NCI-H1436 treated with DMSO at 0.1 percent for 48 hours (cell line): ENCODE measurements at regions not wholly inside any gene's neighbourhood (a gene's known extent, or its start where the extent isn't known, plus 50 kb on each side); places are given as distances from the start of the nearest gene placed in this dataset.
"Not testable (repeated sequence)": the region's sequence is repeated elsewhere in the genome, so short reads cannot be mapped to it uniquely, and the experiment has no call there.

ENCODE experiments used
- DNase-seq: peaks from one replicate; lab custom pipeline; 2025; lab: John Stamatoyannopoulos, UW

DNA sequence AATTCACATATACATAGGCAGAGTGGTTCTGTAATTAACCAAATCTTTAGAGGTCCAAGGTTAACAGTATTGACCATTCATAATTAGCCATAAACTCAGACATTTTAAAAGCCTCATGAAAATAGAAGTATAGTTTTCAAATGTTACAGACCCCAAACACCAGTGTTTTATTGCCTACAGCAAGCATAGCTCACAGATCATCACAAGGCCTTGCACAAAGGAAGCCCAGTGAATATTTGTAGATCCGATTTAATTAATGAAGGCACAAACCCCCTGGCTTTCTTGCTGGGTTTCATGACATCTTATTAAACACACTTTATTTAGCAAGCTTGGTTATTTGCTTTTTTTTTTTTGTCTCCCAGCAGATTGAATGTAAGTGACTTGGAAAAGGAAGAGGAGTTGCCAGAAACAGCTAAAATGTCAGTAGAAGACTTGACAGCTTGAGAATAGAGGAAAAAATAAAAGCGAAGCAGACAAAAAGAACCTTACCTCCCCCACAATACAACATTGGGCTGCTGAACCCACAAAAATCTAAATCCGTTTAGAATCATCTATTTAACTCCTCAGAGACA lies 283.9 kb upstream of the TNC start:
- DNase-seq = no peak

DNA sequence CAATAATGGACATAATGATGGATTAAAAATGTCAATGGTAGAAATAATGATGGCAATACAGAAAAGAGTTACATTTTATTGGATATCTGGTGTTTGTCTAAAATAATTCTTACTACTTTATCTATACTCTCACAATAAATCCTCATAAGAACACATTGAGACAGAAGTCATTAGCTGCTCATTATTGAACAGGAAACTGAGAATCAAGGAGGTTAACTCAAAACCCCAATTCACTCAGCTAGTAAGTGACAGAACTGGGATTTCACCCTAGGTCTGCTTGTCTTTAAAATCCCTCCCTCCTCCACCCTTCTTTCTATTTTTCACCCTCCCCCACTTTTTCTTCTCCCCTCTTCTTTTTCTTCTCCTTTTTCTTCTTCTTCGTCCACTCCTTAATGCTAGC lies 285.8 kb upstream of the TNC start:
- DNase-seq = no peak

DNA sequence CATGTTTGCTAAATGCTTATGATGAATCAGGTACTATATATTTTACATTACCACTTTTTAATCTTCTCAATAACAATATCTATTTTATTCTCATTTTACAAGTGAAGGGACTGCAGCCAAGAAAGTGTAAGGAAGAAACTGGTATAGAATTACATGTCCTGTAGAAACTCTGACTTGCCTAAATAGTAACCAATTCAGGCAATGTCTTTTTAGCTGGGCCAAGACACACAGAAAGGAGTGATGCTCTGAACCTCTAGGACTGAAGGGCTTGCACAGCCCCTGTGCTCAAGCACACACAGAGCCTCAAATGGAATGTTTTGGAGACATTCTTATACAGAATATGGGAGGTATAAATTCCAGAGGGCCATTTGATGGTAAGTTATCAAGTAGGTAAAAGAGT lies 286.4 kb upstream of the TNC start:
- no peak for DNase-seq

DNA sequence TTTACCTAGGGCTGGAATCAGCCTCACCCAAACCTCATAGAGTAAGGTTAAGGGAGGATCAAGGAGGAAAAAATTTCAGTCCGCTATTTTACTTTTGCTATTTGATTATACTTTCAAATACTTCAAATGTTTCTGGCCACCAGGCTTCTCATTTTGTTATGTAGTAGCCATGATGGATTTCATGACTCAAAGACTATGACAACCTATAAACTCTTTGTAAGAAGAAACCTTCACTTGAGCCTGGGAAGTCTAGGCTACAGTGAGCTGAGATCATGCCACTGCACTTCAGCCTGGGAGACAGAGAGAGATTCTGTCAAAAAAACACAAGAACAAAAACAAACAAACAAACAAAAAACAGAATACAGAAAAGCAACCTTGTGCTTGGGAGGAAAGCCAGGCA lies 293.6 kb upstream of the TNC start:
- DNase-seq = no peak

DNA sequence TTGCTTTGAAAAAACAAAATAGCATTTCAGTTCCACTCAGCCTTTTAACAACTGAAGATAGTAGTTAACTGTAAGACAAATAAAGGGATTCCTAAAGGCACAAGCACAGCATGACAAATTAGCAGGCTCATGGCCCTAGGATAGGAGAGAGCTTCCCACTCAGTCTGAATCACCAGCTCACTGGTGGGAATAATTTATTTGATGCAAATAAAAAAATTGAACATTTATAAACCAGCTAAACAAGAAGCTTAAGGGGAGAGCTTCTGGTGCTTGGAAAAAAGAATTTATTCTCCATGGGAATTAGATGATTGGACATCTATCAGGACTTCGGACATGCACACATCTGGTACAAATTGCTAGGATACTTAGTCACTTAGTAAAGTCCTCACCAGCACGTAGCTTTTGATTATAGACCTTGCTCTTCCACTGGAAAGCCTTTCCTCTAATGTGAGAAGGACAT lies 294.1 kb upstream of the TNC start:
- no peak for DNase-seq

DNA sequence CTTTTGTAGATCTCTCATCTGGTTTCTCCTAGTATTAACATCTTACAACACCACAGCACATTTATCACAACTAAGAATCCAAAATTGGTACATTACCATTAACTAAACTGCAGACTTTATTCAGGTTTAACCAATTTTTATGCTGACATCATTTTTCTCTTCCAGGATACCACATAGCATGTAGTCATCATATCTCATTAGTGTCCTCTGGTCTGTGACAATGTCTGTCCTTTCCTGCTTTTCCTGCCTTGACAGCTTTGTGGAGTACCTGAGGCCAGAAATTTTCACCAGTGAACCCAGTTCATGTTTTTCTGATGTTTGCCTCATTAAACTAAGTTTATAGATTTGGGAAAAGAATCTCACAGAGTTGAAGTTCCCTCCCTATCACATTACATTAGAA lies 294.7 kb upstream of the TNC start:
- DNase-seq = no peak

DNA sequence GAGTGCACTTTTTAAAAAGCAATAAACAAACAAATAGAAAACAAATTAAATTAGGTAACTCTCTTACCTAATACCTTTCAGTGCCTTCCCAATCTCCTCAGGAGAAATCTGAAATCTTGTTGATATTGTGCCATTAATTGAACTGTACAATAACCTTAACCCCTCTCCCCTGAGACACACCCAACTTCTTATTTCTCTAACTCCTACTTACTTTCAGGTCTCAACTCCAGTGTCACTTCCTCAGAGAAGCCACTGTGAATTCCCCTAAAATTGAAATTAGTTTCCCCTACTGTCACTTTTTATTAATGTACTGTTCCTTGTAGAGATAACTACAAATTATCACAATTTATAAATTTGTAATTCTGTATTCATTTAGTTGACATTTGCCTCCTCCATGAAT lies 295.3 kb upstream of the TNC start:
- no peak for DNase-seq

DNA sequence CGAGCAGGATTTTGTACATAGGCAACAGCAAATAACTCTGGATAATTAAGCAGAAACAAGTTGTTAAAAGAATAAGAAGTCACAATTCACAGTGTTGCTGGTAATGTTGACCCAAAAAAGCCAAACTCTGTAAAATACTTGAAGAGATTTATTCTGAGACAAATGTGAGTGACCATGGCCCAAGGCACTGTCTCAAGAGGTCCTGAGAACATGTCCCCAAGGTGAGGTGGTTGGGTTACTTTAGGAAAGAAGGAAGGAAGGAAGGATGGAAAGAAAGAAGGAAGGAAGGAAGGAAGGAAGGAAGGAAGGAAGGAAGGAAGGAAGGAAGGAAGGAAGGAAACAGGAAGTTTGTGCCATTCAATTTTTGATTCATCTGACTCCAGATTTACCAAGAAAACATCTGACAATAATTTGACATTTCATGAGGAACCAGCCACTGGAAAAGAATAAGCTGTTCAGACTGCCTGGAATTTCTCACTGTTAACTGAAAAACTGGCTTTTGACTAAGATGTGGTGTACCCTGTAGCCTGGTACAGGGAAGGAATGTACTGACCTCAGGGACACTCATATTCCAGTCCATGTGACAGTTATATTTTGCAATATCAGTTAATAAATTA lies 295.9 kb upstream of the TNC start:
- no peak for DNase-seq

DNA sequence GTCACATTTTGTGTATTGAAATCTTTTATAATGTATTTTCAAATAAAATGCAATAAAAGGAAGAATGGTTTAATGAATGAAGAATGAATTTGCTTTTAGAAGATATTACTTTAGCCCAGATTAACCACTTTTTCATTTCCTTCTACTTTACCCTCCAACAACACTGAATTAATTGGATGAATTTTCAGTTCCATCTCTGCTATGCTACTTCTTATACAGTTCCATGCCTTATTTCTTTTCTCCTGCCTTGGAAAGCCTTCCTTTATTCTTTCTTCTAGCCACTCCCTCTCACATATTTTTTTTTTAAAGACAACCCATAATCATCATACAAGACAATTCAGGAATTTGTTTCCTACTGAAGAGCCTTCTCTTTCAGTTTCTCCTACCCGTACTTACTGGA lies 296.6 kb upstream of the TNC start:
- DNase-seq = no peak

DNA sequence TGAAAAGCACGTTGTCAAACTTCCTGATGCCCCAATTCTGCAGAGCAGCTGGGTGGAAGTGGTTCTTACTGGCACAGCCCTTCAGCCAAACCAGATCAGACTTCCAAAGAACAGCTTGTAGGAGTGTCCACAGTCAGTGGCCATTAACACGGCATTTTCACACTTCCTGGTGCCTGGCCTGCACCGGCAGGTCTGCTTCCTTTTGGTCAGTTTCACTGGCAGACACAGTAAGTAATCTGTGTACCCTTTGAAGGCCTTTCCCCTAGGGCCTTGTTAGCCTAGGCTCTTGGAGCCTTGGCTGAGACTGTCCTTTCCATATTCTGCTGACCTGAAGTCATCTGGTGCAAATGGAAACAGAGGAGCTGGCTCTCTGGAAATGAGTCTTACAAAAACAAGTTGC lies 297.5 kb upstream of the TNC start:
- no peak for DNase-seq

DNA sequence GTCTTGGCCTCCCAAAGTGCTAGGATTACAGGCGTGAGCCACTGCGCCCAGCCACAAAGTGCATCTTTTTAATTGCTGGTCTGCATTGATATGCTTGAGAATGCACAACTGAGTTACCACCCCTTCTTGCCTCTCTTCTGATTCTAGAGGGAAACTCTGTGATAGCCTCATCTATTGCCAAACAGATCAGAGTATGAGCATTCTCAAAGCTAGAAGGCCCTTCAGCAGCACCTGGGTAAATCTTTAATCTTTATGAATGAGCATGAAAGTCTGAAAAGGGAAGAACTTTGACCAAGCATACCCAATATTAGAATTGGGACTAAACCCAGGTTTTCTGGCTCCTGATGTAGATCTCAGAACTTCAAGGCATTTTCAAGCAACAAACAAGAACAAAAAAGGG lies 298.3 kb upstream of the TNC start:
- no peak for DNase-seq

DNA sequence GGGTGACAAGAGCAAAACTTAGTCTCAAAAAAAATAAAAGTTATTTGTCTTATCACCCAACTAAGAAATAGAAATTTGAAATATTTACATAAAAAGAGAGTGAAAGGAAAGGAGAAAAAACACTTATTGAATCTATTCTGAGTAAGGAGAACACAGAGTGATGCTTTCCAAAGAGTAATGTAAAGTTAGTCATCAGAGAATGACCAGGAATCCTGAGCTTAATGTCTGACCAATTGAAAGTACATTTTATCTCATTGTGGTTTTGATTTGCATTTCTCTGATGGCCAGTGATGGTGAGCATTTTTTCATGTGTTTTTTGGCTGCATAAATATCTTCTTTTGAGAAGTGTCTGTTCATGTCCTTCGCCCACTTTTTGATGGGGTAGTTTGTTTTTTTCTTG lies 300.2 kb upstream of the TNC start:
- DNase-seq = not testable (repeated sequence)

DNA sequence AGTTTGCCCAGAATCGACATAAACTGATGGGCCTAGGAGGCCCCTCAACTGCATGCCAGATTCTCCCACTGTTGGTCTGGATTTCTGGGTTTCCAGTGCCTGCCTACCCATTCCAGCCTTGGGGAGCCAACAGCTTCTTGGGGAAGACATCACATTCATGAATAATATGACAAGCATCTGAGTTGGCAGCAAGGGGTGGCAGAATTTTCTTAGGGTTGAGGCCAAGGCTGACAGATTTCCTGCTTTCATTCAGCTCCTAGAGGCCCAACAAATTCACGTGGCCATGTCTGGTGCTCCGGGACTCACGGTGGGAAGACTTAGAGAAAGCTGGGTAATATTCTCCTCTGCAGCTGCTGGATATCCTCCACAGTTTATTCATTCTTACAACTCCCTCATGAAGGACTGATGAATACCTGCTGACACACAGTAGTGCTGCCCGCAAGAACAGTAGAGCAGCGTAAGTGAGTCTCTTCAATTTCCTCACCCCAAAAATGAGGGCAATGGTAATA lies 305.0 kb upstream of the TNC start:
- DNase-seq = no peak

DNA sequence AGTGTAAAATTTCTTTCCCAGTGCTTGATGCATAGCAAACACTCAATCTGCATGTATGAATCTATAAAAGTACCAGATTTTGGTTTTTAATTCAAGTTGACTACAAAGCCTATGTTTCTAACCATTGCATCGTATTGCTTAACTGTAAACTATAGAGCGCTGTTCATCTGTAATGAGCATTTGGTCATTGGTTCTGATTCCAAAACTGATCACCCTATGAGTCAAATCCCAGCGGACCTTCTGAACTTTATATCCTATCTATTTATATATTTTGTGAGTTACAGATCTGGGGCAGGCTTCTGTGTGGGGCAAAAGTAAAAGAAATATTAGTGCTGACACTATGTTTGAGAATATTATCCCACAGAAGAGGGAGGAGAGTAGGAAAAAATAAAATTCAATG lies 305.7 kb upstream of the TNC start:
- no peak for DNase-seq

DNA sequence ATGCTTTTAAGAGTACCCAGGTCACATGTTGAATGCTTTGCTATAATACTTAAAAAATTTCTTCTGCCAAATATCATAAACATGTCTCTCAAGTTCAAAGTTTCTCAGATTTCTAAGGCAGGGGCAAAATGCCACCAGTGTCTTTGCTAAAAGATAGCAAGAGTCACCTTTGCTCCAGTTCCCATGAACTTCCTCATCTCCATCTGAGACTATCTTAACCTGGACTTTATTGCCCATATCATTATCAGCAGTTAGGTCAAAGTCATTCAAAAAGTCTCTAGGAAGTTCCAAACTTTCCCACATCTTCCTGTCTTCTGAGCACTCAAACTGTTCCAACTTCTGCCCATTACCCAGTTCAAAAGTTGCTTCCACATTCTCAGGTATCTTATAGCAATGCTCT lies 307.6 kb upstream of the TNC start:
- no peak for DNase-seq

DNA sequence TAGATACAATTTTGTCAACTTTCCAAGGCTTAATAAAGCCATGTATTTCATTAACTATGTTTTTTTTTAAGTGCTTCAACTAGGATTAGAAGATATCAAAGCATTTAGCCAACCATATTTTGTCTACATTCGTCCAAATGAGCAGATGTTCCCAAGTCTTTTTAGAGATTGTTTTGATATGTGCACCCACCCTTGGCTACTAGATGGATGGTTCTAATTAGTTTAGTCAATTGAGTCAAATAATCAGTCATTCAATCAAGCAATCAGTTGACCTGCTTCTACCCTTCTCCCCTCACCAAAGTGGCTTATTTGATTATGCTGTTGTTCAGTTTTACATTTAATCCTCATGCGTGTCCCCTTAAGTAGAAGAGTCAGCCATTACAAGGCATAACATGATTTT lies 319.5 kb upstream of the TNC start:
- no peak for DNase-seq

DNA sequence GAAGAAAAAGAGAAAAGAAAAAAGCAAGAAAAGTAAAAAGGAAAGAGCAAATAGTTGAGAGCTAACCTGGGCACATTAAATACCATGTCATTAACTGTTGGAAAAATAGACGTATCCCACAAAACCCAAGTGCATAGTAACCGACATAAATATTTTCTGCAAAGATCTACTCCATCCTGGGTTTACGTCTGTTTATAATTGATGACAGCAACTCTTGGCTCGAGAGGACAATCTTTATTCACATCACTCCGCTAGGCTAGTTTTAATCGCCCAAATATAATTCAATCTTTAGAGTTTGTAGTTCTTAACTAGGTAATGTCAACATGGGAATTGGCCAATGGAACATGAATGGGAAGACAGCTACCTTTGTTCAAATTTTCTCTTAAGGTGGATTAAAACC lies 321.7 kb upstream of the TNC start:
- DNase-seq = no peak

DNA sequence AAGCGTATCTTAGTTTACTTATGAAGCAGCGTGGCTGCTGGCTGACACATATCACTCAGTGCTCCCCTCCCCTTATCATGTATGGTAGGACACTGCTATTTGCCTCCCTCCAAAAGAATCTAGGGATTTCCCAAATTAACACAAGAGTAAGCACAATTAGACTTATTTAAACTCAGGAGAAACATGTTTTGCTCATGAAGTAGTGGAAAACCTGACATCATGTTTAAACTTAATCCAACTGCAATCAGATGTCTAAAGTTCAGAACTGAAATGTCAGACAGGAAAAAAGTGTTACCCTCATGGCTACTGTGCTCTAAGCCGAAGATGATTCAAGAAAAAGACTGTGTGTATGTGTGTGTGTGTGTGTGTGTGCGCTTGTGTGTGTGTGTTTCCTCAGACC lies 324.1 kb upstream of the TNC start:
- DNase-seq = no peak

DNA sequence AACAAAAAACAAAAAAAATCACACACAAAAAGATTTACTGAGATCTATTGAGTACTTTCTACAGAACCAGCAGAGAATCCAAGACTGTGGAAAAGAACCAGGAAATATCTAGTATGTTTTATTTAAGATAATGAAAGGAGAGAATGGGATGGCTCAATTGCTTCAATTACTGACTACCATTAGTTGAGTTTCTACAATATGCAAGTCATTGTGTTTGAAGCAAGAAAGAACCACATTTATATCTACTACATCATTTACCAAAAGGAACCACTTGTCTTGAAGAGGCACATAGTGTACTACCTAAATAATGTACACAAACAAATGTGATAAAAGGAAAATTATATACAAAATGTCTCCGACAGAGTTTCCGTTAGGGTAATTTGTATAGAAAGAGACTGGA lies 325.9 kb upstream of the TNC start:
- DNase-seq = no peak

DNA sequence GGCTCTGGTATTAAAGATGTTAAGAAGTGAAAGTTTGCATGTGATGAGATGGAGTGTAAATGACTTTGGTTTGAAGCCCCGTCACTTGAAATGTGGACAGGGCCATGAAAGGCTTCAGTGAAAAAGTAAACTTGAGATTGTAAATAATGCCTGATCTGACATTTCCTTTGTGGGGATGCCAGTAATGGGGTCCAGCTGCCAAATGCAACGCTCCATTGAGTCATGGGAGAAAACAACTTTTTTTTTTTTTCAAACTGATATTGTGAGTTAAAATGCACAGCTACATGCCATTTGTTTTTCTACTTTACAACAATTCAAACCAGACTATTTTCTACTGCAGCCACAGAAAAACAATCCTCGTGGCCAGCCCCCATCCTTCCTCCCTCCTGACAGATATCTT lies 327.0 kb upstream of the TNC start:
- no peak for DNase-seq

DNA sequence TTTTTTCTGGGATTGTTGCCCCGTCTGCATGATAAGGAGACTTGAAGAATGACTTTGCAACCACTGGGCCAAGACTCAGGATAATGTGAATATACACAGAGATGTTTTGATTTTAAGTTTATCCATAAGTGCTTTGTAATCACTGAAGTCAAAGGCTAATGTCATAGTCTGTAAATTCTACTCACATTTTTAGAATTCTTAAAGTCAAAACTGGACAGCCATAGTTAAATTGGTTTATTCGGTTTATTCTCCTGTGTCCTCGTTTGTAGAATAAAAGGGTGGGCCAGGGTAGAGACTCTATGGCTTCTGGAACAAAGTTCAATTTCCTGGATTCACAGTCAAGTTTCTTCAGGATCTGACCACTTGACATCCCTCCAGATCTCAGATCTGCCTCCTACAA lies 327.7 kb upstream of the TNC start:
- no peak for DNase-seq

DNA sequence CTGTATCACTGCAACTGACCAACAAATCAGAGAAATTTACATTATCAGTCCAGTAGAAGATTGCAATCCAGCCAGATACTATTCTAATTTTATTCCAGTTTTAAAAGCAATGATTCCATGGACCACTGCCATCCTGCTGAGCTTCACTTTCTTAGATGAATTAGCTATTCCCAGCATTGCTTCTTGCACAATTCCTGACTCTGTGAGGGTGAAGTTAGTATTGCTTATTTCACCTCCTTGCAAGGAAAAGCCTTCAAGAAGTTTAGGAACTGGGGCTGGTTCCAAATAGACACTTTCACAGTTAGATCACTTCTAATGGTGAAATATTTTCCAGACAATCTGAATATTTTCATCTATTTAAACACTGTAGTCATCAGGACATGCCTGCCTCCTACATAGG lies 338.6 kb upstream of the TNC start:
- no peak for DNase-seq

DNA sequence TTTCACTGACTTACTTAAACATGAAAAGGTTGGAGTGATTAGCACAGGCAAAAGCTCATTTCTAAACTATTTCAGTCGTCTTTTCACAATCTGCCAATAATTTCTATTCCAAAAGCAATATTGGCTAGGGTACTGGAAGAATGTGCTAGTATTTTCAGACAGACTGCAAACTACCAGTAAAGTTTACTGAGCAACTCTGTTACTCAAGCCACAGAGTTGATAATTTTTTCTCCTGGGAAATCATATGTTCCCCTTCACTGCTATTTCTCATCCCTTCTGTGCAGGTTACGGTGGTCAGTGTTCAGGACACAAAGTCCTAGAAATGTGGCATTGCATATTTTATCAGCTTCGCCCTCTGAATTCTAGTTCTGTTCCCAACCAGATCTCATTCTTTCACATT lies 343.3 kb upstream of the TNC start:
- DNase-seq = no peak

DNA sequence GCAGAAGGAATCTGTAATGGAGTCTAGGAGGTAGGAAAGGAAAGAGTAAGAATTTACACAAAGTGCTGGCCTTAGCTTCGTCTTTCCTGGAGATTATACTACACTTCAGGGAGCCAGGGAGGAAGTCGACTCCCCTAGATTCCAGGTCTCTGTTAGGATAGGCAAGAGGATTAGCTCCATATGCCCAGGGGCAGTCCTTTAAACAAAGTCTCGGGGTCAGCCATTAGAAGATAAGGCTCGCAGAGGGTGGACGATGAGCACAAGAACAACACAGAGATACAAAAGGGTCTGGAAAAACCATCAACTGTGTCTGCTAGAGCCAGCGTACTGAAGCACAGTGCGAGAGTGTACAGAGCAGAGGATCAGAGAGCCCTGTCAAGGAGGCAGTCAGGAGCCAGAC lies 344.7 kb upstream of the TNC start:
- no peak for DNase-seq
